22Rv1 (cell line): ENCODE measurements at regions not wholly inside any gene's neighbourhood (a gene's known extent, or its start where the extent isn't known, plus 50 kb on each side); places are given as distances from the start of the nearest gene placed in this dataset.

ENCODE experiments used
- H3K27ac ChIP-seq: fragments of 450-650 bp; 2 replicates; pipeline ENCODE4 v1.5.1; 2017
- ZFX ChIP-seq: fragments of 450-650 bp; IDR thresholded peaks from 2 replicates; pipeline ENCODE4 v1.6.1; 2017; ENCODE audit warnings: antibody characterized with exemption, borderline replicate concordance
- TF ChIP-seq, protein P1 (sequence below): fragments of 450-650 bp; IDR thresholded peaks from 2 replicates; pipeline ENCODE4 v1.5.1; 2017; ENCODE audit warnings: mild to moderate bottlenecking

DNA sequence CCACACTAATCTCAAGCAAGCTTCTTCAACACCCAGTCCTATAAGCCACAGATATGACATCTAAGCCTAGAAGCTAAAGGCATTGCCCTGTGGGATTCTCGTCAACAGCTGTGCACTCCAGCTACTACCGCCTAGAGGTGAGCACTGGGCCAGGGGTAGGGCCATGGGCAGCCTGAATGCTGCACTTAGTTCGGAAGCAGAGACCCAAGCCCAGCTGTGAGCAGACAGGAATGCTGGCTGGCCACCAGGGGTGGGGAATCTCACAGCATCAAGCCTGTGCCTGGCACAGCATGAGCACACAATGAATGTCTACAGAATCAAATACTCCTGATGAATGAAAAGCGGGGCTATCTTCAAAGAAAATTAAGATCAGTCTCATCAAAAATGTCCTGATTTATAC, 167.5 kb upstream of the UBL3 start:
- no peak overlapping the region for H3K27ac ChIP-seq
- TF ChIP-seq ZFX: no peak
- TF ChIP-seq, protein P1, sequence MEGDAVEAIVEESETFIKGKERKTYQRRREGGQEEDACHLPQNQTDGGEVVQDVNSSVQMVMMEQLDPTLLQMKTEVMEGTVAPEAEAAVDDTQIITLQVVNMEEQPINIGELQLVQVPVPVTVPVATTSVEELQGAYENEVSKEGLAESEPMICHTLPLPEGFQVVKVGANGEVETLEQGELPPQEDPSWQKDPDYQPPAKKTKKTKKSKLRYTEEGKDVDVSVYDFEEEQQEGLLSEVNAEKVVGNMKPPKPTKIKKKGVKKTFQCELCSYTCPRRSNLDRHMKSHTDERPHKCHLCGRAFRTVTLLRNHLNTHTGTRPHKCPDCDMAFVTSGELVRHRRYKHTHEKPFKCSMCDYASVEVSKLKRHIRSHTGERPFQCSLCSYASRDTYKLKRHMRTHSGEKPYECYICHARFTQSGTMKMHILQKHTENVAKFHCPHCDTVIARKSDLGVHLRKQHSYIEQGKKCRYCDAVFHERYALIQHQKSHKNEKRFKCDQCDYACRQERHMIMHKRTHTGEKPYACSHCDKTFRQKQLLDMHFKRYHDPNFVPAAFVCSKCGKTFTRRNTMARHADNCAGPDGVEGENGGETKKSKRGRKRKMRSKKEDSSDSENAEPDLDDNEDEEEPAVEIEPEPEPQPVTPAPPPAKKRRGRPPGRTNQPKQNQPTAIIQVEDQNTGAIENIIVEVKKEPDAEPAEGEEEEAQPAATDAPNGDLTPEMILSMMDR: no peak

DNA sequence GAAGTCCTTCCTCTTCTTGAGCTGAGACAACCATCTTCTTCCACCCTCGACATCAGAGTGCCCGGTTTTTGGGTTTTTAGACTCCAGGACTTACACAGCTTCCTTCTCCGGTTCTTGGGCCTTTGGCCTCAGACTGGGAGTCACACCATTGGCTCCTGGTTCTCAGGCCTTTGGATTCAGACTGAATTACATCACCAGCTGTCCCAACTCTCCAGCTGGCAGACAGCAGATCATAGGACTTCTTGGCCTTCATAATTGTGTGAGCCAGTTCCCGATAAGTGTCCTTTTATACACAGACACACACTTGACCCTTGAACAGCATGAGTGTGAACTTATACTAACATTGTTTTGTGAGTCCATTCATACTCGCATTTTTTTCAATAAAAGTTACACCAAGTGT, 166.0 kb upstream of the UBL3 start:
- H3K27ac ChIP-seq: no peak overlapping the region
- TF ChIP-seq, protein P1: no peak
- no peak for TF ChIP-seq ZFX

DNA sequence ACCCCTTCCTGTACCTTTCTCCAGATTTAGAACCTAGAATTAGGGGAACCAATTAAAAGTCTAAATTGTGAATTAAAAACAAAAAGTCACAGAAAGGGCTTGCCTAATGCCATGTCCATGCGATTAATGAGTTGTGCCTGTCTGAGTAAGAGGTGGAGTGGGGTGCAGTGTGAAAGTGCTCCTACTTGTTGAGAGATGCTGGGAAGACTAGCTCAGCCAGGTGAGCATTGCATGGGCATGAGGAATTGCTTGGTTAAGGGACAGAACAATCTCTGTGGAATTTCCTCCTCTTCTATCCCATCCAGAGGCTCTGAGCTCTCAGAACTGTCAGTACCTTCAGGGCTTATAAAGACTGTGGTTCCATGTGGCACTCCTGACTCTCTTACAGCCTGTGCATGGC, 159.0 kb upstream of the UBL3 start:
- no peak for TF ChIP-seq ZFX
- TF ChIP-seq, protein P1: no peak
- H3K27ac ChIP-seq: no peak overlapping the region

DNA sequence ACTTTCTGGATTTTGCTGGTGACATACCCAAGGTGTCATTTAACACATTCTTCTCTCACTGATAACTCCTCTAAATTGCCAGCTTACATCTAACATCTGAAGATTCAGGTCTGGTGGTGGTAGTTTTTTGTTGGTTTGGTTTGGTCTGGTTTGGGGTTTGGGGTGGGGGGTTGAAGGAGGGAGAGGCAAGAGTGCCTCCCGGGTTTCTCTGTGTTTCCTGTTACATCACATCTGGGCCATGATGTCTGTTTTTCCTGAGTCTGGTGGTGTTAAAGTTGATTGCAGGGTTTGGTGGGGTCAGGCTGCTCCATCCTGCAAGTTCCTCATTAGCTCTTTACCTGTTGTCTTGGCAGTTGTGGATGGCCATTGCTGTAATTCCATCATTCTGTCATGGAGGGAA, 155.8 kb upstream of the UBL3 start:
- TF ChIP-seq, protein P1: no peak
- no peak for TF ChIP-seq ZFX
- H3K27ac ChIP-seq: no peak overlapping the region

DNA sequence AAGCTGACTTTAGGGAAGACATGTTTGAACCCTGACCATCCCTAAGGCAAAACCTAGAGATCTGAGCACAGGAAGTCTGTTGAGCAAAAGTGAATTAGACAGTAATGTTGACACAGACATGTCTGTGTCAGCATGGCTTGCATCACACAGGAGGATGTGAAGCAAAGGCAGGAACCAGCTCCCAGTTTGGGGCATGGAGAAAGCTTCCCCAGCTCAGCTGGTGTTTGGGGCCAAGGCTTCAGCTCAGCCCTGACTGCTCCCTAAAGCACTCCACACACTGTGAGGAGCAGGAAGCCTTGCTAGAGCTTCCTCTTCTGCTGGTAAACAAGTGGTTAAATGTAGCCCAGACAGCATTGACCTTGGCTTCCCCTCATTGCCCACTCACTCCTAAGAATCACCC, 153.8 kb upstream of the UBL3 start:
- no peak for TF ChIP-seq ZFX
- TF ChIP-seq, protein P1: no peak

DNA sequence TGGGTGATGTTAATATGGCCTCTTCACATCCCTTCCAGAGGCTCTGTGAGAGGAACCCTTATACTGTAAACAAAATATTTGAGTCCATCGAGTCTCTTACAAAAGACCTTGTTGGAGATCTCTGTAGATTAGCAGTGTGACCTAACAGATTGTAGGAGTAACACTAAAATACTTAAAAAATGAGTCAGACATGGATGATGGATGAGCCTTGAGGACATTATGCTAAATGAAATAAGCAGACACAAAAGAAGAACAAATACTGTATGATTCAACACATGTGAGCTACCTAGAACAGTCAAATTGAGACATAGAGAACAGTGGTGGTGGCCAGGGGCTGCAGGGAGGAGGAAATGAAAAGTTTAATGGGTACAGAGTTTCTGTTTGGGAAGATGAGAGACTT, 152.2 kb upstream of the UBL3 start:
- H3K27ac ChIP-seq: no peak overlapping the region
- no peak for TF ChIP-seq ZFX
- TF ChIP-seq, protein P1: no peak

More for the DNA sequence above, 153.8 kb upstream of the UBL3 start:
- H3K27ac ChIP-seq: no peak overlapping the region

DNA sequence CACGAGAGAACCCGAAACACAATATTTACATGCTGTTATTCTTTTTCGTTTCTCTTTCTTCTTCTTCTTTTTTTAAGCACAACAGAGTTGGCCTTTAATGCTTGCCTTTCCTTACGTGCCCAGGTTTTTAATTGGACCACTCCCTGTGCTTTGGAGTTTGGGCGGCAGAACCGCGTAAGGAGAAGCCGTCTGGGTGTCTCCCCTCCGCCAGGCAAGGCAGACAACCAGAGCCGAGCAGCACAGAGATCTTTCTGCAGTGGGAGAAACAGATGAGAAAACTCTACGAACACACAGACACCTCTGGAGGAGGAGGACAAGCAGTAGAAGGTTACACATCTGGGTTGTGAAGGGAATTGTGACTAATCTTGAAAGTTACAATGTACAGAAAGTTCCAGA, 150.0 kb upstream of the UBL3 start:
- no peak for TF ChIP-seq ZFX
- TF ChIP-seq, protein P1: no peak
- H3K27ac ChIP-seq: no peak overlapping the region
